Ovary (tissue), 7 donors: ENCODE measurements at regions not wholly inside any gene's neighbourhood (a gene's known extent, or its start where the extent isn't known, plus 50 kb on each side); places are given as distances from the start of the nearest gene placed in this dataset.

Experiments
- DNase-seq, 5 donors: peaks; one replicate each; pipeline ENCODE4 v3.0.0-alpha.2; 2019 to 2020
- H3K27ac ChIP-seq, 2 donors: fragments of 200-600 bp; one replicate each; pipeline versions ENCODE4 v1.5.1 to v1.8.0; 2019 to 2022
- H3K27me3 ChIP-seq: fragments of 200-600 bp; one replicate; pipeline ENCODE4 v1.8.0; 2022
- H3K36me3 ChIP-seq: fragments of 200-600 bp; sonication (generic); one replicate; pipeline ENCODE4 v1.5.1; 2019
- H3K4me1 ChIP-seq: one replicate; pipeline ENCODE4 v1.8.1; 2013; ENCODE audit warnings: mild to moderate bottlenecking, moderate library complexity; ENCODE audit not compliant: insufficient read depth
- H3K4me3 ChIP-seq: fragments of 200-600 bp; sonication (generic); one replicate; pipeline ENCODE4 v1.5.1; 2017
- H3K9me3 ChIP-seq, 2 donors: fragments of 200-600 bp in 1 of 2; sonication (generic) in 1 of 2; one replicate each; pipeline versions ENCODE4 v1.5.1 to v1.8.1; 2013 to 2019; ENCODE audit warnings: mild to moderate bottlenecking in 1 of 2, moderate library complexity in 1 of 2
- EP300 ChIP-seq: sonication (generic); formaldehyde crosslinking; IDR thresholded peaks from one replicate; pipeline ENCODE4 v1.6.1; 2017; ENCODE audit warnings: antibody characterized with exemption
- POLR2A ChIP-seq: fragments of 450-650 bp; IDR thresholded peaks from one replicate; pipeline ENCODE4 v1.6.1; 2017; ENCODE audit warnings: antibody characterized with exemption, mild to moderate bottlenecking, moderate library complexity
- WGBS, 3 donors: extraction: QIAGEN DNeasy Blood & Tissue Kit in 1 of 3; methylation state at CpG; one replicate each; pipeline versions ENCODE4 v1.1.5 to v1.1.7; 2013 to 2017; 5-methylcytosine and 5-hydroxymethylcytosine counted together
- intact Hi-C, 4 donors: fragments of 100-400 bp; cut with DNase I; formaldehyde crosslinking; loops; one replicate each; pipeline versions ENCODE4 v1.11.0 to v1.15.1; 2022 to 2023
- TF ChIP-seq, protein P1 (sequence below), 3 donors: fragments of 450-650 bp in 2 of 3; fragments of 200-600 bp in 1 of 3; IDR thresholded peaks; one replicate each; pipeline versions ENCODE4 v1.5.1 to v1.8.0; 2016 to 2022; ENCODE audit warnings: antibody characterized with exemption in 3 of 3, mild to moderate bottlenecking in 1 of 3
- donor health status: DM: no; HTN: no; CAD: no; lungs with moderate emphysema.
- donor health status: DM: no; HTN: no; CAD: no.
- donor health status: Bipolar disorder and iron deficiency.
- donor health status: DM: no; HTN: no; CAD: no.
- donor health status: DM: yes; HTN: yes; CAD: no.

- TF ChIP-seq EP300, result no peak
- TF ChIP-seq POLR2A, result no peak
- TF ChIP-seq, protein P1, sequence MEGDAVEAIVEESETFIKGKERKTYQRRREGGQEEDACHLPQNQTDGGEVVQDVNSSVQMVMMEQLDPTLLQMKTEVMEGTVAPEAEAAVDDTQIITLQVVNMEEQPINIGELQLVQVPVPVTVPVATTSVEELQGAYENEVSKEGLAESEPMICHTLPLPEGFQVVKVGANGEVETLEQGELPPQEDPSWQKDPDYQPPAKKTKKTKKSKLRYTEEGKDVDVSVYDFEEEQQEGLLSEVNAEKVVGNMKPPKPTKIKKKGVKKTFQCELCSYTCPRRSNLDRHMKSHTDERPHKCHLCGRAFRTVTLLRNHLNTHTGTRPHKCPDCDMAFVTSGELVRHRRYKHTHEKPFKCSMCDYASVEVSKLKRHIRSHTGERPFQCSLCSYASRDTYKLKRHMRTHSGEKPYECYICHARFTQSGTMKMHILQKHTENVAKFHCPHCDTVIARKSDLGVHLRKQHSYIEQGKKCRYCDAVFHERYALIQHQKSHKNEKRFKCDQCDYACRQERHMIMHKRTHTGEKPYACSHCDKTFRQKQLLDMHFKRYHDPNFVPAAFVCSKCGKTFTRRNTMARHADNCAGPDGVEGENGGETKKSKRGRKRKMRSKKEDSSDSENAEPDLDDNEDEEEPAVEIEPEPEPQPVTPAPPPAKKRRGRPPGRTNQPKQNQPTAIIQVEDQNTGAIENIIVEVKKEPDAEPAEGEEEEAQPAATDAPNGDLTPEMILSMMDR (IDR thresholded peaks at IDR 0.05), result no peak
- 15 to 34% (median 21%) methylated on average over 7 of the region's 7 CpGs for WGBS, 3 donors
- intact Hi-C loops, result loop anchor here in 3 of 4 donors (5.0 to 10.0 kb wide), 2 partner anchors 166 to 168 kb away; no protein-coding TSS in a partner anchor
- DNase-seq, result no peak
- Histone ChIP-seq H3K27ac (peak overlapping the region; percentile 6 to 65), H3K4me3 (no peak overlapping the region), H3K36me3 (no peaks in the 10 kb centered on the region), H3K4me1 (peaks cover 11% of the 10 kb centered on the region), H3K27me3 (no peaks in the 10 kb centered on the region), H3K9me3 (no peaks in the 10 kb centered on the region)
Measured at GRCh38 chr3:188979248-188979647, 192.5 kb upstream of the TPRG1 start.

- TF ChIP-seq, protein P1 (IDR thresholded peaks at IDR 0.05), result no peak
- no peak for TF ChIP-seq POLR2A
- TF ChIP-seq EP300, result no peak
- Histone ChIP-seq H3K4me3 (no peak overlapping the region), H3K4me1 (peaks cover 10% of the 10 kb centered on the region), H3K36me3 (no peaks in the 10 kb centered on the region), H3K27me3 (no peaks in the 10 kb centered on the region), H3K9me3 (no peaks in the 10 kb centered on the region), H3K27ac (peak overlapping the region in 1 of 2 donors; percentile 65)
- WGBS, 3 donors, result 46 to 63% (median 54%) methylated on average over 6 of the region's 6 CpGs
- no peak for DNase-seq
- intact Hi-C loops, result loop anchor here in 3 of 4 donors (5.0 to 10.0 kb wide), 2 partner anchors 165 to 168 kb away; no protein-coding TSS in a partner anchor
Measured at GRCh38 chr3:188979669-188980310, 192.0 kb upstream of the TPRG1 start.

DNA sequence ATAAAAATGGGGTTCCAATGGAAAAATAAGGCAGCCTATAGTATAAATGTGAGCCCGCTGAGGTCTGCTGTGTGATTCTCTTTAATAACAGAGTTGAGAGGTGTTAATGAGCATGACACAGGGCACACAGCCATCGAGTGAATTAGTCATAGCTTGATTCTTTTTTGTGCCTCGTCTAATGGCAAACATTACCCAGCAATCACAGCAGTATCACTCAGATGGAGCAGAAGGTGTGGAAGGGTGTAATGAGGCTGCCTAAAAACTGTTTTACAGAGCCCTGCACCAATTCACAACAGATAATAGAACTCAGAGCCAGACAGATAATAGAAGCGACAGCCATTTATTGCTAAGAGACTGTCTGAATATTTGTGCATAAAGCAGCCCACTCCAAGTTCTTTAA is 178.6 kb upstream of the TPRG1 start:
- no peak for DNase-seq
- 80 to 82% (median 81%) methylated on average over 4 of the region's 4 CpGs for WGBS, 3 donors
- Histone ChIP-seq H3K9me3 (no peaks in the 10 kb centered on the region), H3K4me3 (no peak overlapping the region), H3K4me1 (no peaks in the 10 kb centered on the region), H3K36me3 (no peaks in the 10 kb centered on the region), H3K27ac (no peak overlapping the region), H3K27me3 (no peaks in the 10 kb centered on the region)
- intact Hi-C loops, result no loop called here
- TF ChIP-seq EP300 (no peak), POLR2A (no peak)
- TF ChIP-seq, protein P1 (IDR thresholded peaks at IDR 0.05), result no peak

DNA sequence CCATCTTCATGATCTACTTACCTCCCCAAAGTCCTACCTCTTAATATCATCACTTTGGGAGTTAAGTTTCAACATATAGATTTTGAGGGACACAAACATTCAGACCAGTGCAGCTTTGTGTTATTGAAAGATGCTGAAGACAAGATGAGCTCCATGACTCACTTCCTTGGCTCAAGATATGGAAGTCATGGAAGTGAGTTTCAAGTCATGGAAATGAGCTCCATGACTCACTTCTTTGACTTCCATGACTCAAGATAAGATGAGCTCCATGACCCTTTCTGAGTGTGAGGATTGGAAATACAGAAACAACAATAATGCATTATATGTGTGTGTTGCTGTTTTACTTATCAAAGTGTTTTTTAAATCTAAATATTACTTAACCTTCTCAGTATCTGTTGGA is 170.2 kb upstream of the TPRG1 start:
- TF ChIP-seq EP300 (no peak), POLR2A (no peak)
- TF ChIP-seq, protein P1 (IDR thresholded peaks at IDR 0.05), result no peak
- no peak for DNase-seq
- Histone ChIP-seq H3K27ac (no peak overlapping the region), H3K27me3 (no peaks in the 10 kb centered on the region), H3K36me3 (no peaks in the 10 kb centered on the region), H3K4me1 (no peaks in the 10 kb centered on the region), H3K9me3 (no peaks in the 10 kb centered on the region), H3K4me3 (no peak overlapping the region)
- intact Hi-C loops, result no loop called here
